HL-60 (cell line): ENCODE measurements at regions not wholly inside any gene's neighbourhood (a gene's known extent, or its start where the extent isn't known, plus 50 kb on each side); places are given as distances from the start of the nearest gene placed in this dataset.

ENCODE experiments used
- DNase-seq, 2 experiments: peaks; one replicate each; pipeline ENCODE4 v3.0.0-alpha.2; 2010 to 2020; ENCODE audit warnings: low read depth in 1 of 2, low spot score in 1 of 2
- H3K27ac ChIP-seq: fragments of 250-450 bp; sonication (Bioruptor Pico); replicated peaks from 2 replicates; pipeline ENCODE4 v1.5.1; 2020; ENCODE audit warnings: mild to moderate bottlenecking, moderate library complexity
- H3K27me3 ChIP-seq: fragments of 250-450 bp; sonication (Bioruptor Pico); 2 replicates; pipeline ENCODE4 v1.5.1; 2021; ENCODE audit warnings: mild to moderate bottlenecking, moderate library complexity; ENCODE audit not compliant: insufficient read depth, poor library complexity, severe bottlenecking
- H3K4me3 ChIP-seq: replicated peaks from 2 replicates; pipeline ENCODE4 v1.5.1; 2011; ENCODE audit warnings: mild to moderate bottlenecking, control low read depth, low read length; ENCODE audit not compliant: insufficient read depth
- CTCF ChIP-seq: IDR thresholded peaks from one replicate; pipeline ENCODE4 v1.5.1; 2011; ENCODE audit warnings: low read length, control low read depth, inconsistent platforms; ENCODE audit not compliant: insufficient read depth
- GABPA ChIP-seq: IDR thresholded peaks from 2 replicates; pipeline ENCODE4 v1.6.1; 2012; ENCODE audit warnings: low read depth
- POLR2AphosphoS5 ChIP-seq: IDR thresholded peaks from 2 replicates; pipeline ENCODE4 v1.6.1; 2012; ENCODE audit warnings: low read depth
- REST ChIP-seq: IDR thresholded peaks from 2 replicates; pipeline ENCODE4 v1.6.1; 2012; ENCODE audit warnings: low read depth; ENCODE audit not compliant: insufficient replicate concordance
- SPI1 ChIP-seq: IDR thresholded peaks from 2 replicates; pipeline ENCODE4 v1.6.1; 2012; ENCODE audit warnings: low read depth, mild to moderate bottlenecking, borderline replicate concordance

DNA sequence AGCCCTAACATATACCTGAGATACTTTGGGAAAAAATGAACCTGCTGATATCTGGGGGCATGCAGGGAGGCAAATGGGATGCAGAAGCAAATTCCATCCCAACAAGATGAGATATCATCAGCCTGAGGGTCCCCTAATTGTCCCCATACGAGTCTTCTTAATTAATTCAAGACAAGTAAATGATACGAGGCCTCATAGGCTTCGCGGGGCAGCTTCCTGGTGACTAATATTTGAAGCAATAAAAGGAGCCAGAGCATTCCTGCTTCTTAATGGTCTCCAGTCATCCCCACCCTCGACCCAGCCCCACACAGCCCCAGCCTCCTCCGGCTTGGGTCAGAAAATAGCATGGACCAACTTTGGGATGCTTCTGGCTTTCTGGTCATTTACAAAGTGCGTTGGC, 99.6 kb upstream of the MSX1 start:
- H3K4me3 ChIP-seq: no peak overlapping the region
- TF ChIP-seq REST: no peak
- no peak for TF ChIP-seq GABPA
- no peak for TF ChIP-seq SPI1
- no peak for TF ChIP-seq POLR2AphosphoS5
- TF ChIP-seq CTCF: no peak
- no peak overlapping the region for H3K27ac ChIP-seq
- no peaks in the 10 kb centered on the region for H3K27me3 ChIP-seq
- no peak for DNase-seq

DNA sequence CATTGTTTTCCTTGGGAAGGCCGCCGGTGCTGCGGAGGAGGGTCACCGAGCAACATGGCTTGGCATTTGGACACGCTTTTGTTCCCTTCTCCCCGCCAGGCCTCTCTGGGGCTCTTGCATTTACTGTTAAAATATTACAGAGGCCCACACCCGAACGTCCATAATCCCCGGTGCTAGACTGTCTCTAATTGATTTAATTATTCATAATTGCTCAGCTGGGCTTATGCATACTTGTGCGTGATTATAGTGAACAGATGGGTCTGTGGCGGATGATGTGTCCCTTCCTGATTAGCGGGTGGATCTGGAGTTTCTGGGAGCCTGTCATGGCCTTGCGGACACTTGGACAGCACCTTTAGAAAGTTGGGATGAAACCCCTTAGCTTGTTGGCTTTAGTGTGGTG, 100.2 kb upstream of the MSX1 start:
- no peak for DNase-seq
- no peak overlapping the region for H3K27ac ChIP-seq
- TF ChIP-seq SPI1: no peak
- no peak for TF ChIP-seq POLR2AphosphoS5
- no peak for TF ChIP-seq GABPA
- no peak for TF ChIP-seq REST
- TF ChIP-seq CTCF: no peak
- no peaks in the 10 kb centered on the region for H3K27me3 ChIP-seq
- no peak overlapping the region for H3K4me3 ChIP-seq

DNA sequence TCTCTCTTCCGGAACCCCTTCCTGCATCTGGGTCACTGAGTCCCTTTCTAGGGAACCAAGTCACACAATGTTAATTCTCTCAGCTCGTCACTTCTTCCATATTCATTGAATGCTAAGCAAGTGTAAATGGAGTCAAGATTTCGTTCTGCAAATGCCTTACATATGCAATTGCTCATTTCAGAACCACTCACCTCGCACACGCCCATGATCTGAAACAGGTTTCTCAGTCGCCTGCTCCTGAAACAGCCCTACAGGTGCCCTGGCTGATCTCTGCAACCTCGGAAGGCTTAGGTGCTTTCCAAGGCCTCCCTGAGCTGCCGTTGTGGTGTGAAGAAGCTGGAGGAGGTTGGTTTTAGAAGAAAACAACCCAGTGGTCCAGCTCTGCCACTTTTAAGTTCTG, 100.8 kb upstream of the MSX1 start:
- Histone ChIP-seq H3K4me3 (no peak overlapping the region), H3K27ac (no peak overlapping the region), H3K27me3 (no peaks in the 10 kb centered on the region)
- no peak for DNase-seq
- TF ChIP-seq POLR2AphosphoS5: no peak
- TF ChIP-seq CTCF: no peak
- no peak for TF ChIP-seq GABPA

GRCh38 chr4:4755306-4755705, 104.2 kb upstream of the MSX1 start:
- H3K27me3 ChIP-seq: no peaks in the 10 kb centered on the region
- no peak for DNase-seq
- no peak overlapping the region for H3K27ac ChIP-seq
- H3K4me3 ChIP-seq: no peak overlapping the region
- TF ChIP-seq SPI1 (no peak), GABPA (no peak)
